Tibial artery (tissue), 4 donors: ENCODE measurements at regions not wholly inside any gene's neighbourhood (a gene's known extent, or its start where the extent isn't known, plus 50 kb on each side); places are given as distances from the start of the nearest gene placed in this dataset.
"Not testable (repeated sequence)": the region's sequence is repeated elsewhere in the genome, so short reads cannot be mapped to it uniquely, and the experiment has no call there.

Experiments
- DNase-seq, 2 donors: peaks; one replicate each; pipeline ENCODE4 v3.0.0-alpha.2; 2019
- H3K27ac ChIP-seq, 2 donors: fragments of 200-600 bp; sonication (generic) in 1 of 2; 1 replicate in 1 of 2; 2 replicates in 1 of 2; pipeline ENCODE4 v1.5.1; 2018 to 2019; ENCODE audit warnings: mild to moderate bottlenecking in 1 of 2
- H3K27me3 ChIP-seq, 2 donors: fragments of 200-600 bp; sonication (generic) in 1 of 2; one replicate each; pipeline versions ENCODE4 v1.5.1 to v1.6.0; 2016 to 2019
- H3K36me3 ChIP-seq, 3 donors: fragments of 200-600 bp; sonication (generic) in 2 of 3; one replicate each; pipeline ENCODE4 v1.5.1; 2016 to 2019; ENCODE audit warnings: mild to moderate bottlenecking in 2 of 3
- H3K4me1 ChIP-seq, 4 donors: fragments of 200-600 bp; sonication (generic) in 2 of 4; 1 replicate in 3 of 4; 2 replicates in 1 of 4; pipeline ENCODE4 v1.5.1; 2016 to 2019
- H3K4me3 ChIP-seq, 2 donors: fragments of 200-600 bp; sonication (generic) in 1 of 2; 1 replicate in 1 of 2; 2 replicates in 1 of 2; pipeline ENCODE4 v1.5.1; 2018 to 2019; ENCODE audit warnings: mild to moderate bottlenecking in 2 of 2
- H3K9me3 ChIP-seq, 3 donors: fragments of 200-600 bp; sonication (generic) in 1 of 3; one replicate each; pipeline ENCODE4 v1.5.1; 2016 to 2019
- CTCF ChIP-seq, 2 experiments: fragments of 200-600 bp in 1 of 2; fragments of 450-650 bp in 1 of 2; IDR thresholded peaks; one replicate each; pipeline ENCODE4 v1.5.1; 2017 to 2019; ENCODE audit warnings: antibody characterized with exemption in 2 of 2, mild to moderate bottlenecking in 1 of 2, moderate library complexity in 1 of 2
- intact Hi-C: fragments of 100-400 bp; cut with DNase I; formaldehyde crosslinking; loops from one replicate; pipeline ENCODE4 v1.15.0; 2023; ENCODE audit warnings: low total_unique reads

GRCh38 chr17:31798205-31798724 lies 60.8 kb downstream of the COPRS start:
- H3K27ac ChIP-seq: no peak overlapping the region
- TF ChIP-seq CTCF (IDR thresholded peaks at IDR 0.05): no peak
- H3K27me3 ChIP-seq: no peaks in the 10 kb centered on the region
- no peak overlapping the region for H3K4me3 ChIP-seq
- no peaks in the 10 kb centered on the region for H3K9me3 ChIP-seq
- no peak for DNase-seq
- H3K36me3 ChIP-seq: no peaks in the 10 kb centered on the region
- no peaks in the 10 kb centered on the region for H3K4me1 ChIP-seq
- intact Hi-C loops: no loop called here

GRCh38 chr17:31795941-31796340 lies 63.1 kb downstream of the COPRS start:
- H3K27me3 ChIP-seq, H3K4me3 ChIP-seq, intact Hi-C loops, H3K4me1 ChIP-seq, H3K36me3 ChIP-seq, H3K9me3 ChIP-seq, DNase-seq, H3K27ac ChIP-seq: not testable (repeated sequence)

GRCh38 chr17:31794111-31794510 lies 64.9 kb downstream of the COPRS start:
- Histone ChIP-seq H3K27ac (no peak overlapping the region), H3K9me3 (no peaks in the 10 kb centered on the region), H3K4me1 (no peaks in the 10 kb centered on the region), H3K27me3 (no peaks in the 10 kb centered on the region), H3K4me3 (no peak overlapping the region), H3K36me3 (no peaks in the 10 kb centered on the region)
- DNase-seq: no peak
- intact Hi-C loops: no loop called here
- no peak for TF ChIP-seq CTCF (IDR thresholded peaks at IDR 0.05)

- H3K9me3 ChIP-seq, H3K27me3 ChIP-seq, H3K36me3 ChIP-seq, intact Hi-C loops, H3K27ac ChIP-seq, DNase-seq, H3K4me1 ChIP-seq, H3K4me3 ChIP-seq: not testable (repeated sequence)
These were observed 65.4 kb downstream of the COPRS start for GRCh38 chr17:31793634-31794033.

GRCh38 chr17:31792007-31792585 lies 66.9 kb downstream of the COPRS start:
- no peak for DNase-seq
- Histone ChIP-seq H3K27ac (no peak overlapping the region), H3K36me3 (no peaks in the 10 kb centered on the region), H3K4me3 (no peak overlapping the region), H3K27me3 (no peaks in the 10 kb centered on the region), H3K4me1 (peaks cover 0 to 12% (median 12%) of the 10 kb centered on the region in 4 donors), H3K9me3 (no peaks in the 10 kb centered on the region)
- intact Hi-C loops: no loop called here
- no peak for TF ChIP-seq CTCF (IDR thresholded peaks at IDR 0.05)

GRCh38 chr17:31789707-31790505 lies 69.1 kb downstream of the COPRS start:
- peaks cover 0 to 12% (median 12%) of the 10 kb centered on the region in 4 donors for H3K4me1 ChIP-seq
- DNase-seq: no peak
- H3K27ac ChIP-seq: no peak overlapping the region
- H3K27me3 ChIP-seq: no peaks in the 10 kb centered on the region
- intact Hi-C loops: no loop called here
- no peak overlapping the region for H3K4me3 ChIP-seq
- H3K36me3 ChIP-seq: no peaks in the 10 kb centered on the region
- no peak for TF ChIP-seq CTCF (IDR thresholded peaks at IDR 0.05)
- H3K9me3 ChIP-seq: no peaks in the 10 kb centered on the region
